NCI-H460 (cell line): ENCODE measurements at regions not wholly inside any gene's neighbourhood (a gene's known extent, or its start where the extent isn't known, plus 50 kb on each side); places are given as distances from the start of the nearest gene placed in this dataset.

Experiments
- DNase-seq: peaks from one replicate; pipeline ENCODE4 v3.0.0-alpha.2; 2016; ENCODE audit warnings: low read depth; ENCODE audit errors: extremely low read depth

GRCh38 chr3:182046166-182046764 lies 334.5 kb downstream of the SOX2 start:
- DNase-seq, result no peak

GRCh38 chr3:182050932-182051331 lies 339.2 kb downstream of the SOX2 start:
- DNase-seq, result no peak

- DNase-seq, result no peak
Observed at GRCh38 chr3:182052332-182052731, 340.6 kb downstream of the SOX2 start.

GRCh38 chr3:182052757-182053156 lies 341.0 kb downstream of the SOX2 start:
- no peak for DNase-seq

GRCh38 chr3:182058488-182058887 lies 346.8 kb downstream of the SOX2 start:
- DNase-seq, result no peak

GRCh38 chr3:182063742-182064141 lies 352.0 kb downstream of the SOX2 start:
- DNase-seq, result no peak

GRCh38 chr3:182067423-182067822 lies 355.7 kb downstream of the SOX2 start:
- no peak for DNase-seq

- DNase-seq, result no peak
Observed at GRCh38 chr3:182078316-182078715, 366.6 kb downstream of the SOX2 start.

GRCh38 chr3:182078929-182079328 lies 367.2 kb downstream of the SOX2 start:
- DNase-seq, result no peak

GRCh38 chr3:182081096-182081495 lies 369.4 kb downstream of the SOX2 start:
- no peak for DNase-seq

- DNase-seq, result no peak
Observed at GRCh38 chr3:182083112-182083511, 371.4 kb downstream of the SOX2 start.

GRCh38 chr3:182092662-182093262 lies 381.0 kb downstream of the SOX2 start:
- no peak for DNase-seq

- no peak for DNase-seq
Observed at GRCh38 chr3:182094321-182094720, 382.6 kb downstream of the SOX2 start.

GRCh38 chr3:182104881-182105280 lies 393.2 kb downstream of the SOX2 start:
- no peak for DNase-seq

GRCh38 chr3:182105875-182106274 lies 394.1 kb downstream of the SOX2 start:
- no peak for DNase-seq

GRCh38 chr3:182108371-182108770 lies 396.6 kb downstream of the SOX2 start:
- DNase-seq, result no peak

GRCh38 chr3:182111967-182112366 lies 400.2 kb downstream of the SOX2 start:
- DNase-seq, result no peak

- no peak for DNase-seq
Observed at GRCh38 chr3:182115328-182116015, 403.7 kb downstream of the SOX2 start.

- DNase-seq, result no peak
Observed at GRCh38 chr3:182116386-182116785, 404.7 kb downstream of the SOX2 start.

GRCh38 chr3:182117131-182117530 lies 405.4 kb downstream of the SOX2 start:
- no peak for DNase-seq

GRCh38 chr3:182117583-182117982 lies 405.9 kb downstream of the SOX2 start:
- DNase-seq, result no peak

GRCh38 chr3:182118066-182118465 lies 406.3 kb downstream of the SOX2 start:
- DNase-seq, result no peak
